ENCODE measurements at regions not wholly inside any gene's neighbourhood (a gene's known extent, or its start where the extent isn't known, plus 50 kb on each side); places are given as distances from the start of the nearest gene placed in this dataset.

DNA sequence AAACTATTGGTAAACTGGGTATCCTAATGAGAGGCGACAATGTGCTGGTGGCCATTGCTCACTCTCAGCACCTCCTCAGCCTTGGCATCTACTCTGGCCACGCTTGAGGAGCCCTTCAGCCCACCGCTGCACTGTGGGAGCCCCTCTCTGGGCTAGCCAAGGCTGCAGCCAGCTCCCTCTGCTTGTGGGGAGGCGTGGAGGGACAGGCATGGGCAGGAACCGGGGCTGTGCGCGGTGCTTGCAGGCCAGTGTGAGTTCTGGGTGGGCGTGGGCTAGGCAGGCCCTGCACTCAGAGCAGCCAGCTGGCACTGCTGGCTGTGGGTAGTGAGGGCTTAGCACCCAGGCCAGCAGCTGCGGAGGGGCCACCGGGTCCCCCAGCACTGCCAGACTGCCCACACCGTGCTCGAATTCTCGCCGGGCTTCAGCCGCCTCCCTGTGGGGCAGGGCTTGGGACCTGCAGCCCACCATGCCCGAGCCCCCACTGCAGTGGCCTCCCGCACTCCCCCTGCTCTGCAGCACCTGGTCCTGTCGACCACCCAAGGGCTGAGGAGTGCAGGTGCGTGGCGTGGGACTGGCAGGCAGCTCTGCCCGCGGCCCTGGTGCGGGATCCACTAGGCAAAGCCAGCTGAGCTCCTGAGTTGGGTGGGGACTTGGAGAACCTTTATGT is 575.9 kb upstream of the ANO3 start:
- TF ChIP-seq, protein P1, sequence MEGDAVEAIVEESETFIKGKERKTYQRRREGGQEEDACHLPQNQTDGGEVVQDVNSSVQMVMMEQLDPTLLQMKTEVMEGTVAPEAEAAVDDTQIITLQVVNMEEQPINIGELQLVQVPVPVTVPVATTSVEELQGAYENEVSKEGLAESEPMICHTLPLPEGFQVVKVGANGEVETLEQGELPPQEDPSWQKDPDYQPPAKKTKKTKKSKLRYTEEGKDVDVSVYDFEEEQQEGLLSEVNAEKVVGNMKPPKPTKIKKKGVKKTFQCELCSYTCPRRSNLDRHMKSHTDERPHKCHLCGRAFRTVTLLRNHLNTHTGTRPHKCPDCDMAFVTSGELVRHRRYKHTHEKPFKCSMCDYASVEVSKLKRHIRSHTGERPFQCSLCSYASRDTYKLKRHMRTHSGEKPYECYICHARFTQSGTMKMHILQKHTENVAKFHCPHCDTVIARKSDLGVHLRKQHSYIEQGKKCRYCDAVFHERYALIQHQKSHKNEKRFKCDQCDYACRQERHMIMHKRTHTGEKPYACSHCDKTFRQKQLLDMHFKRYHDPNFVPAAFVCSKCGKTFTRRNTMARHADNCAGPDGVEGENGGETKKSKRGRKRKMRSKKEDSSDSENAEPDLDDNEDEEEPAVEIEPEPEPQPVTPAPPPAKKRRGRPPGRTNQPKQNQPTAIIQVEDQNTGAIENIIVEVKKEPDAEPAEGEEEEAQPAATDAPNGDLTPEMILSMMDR (IDR thresholded peaks at IDR 0.05), result no peak
- TF ChIP-seq POLR2AphosphoS5 (IDR thresholded peaks at IDR 0.05) (no peak), POLR2A (IDR thresholded peaks at IDR 0.05) (no peak), EP300 (IDR thresholded peaks at IDR 0.05) (no peak)

All from upper lobe of left lung (tissue), 4 donors.